HL-60 (cell line): ENCODE measurements at regions not wholly inside any gene's neighbourhood (a gene's known extent, or its start where the extent isn't known, plus 50 kb on each side); places are given as distances from the start of the nearest gene placed in this dataset.

Source experiments
- DNase-seq, 2 experiments: peaks; one replicate each; pipeline ENCODE4 v3.0.0-alpha.2; 2010 to 2020; ENCODE audit warnings: low read depth in 1 of 2, low spot score in 1 of 2
- H3K27ac ChIP-seq: fragments of 250-450 bp; sonication (Bioruptor Pico); replicated peaks from 2 replicates; pipeline ENCODE4 v1.5.1; 2020; ENCODE audit warnings: mild to moderate bottlenecking, moderate library complexity
- H3K27me3 ChIP-seq: fragments of 250-450 bp; sonication (Bioruptor Pico); 2 replicates; pipeline ENCODE4 v1.5.1; 2021; ENCODE audit warnings: mild to moderate bottlenecking, moderate library complexity; ENCODE audit not compliant: insufficient read depth, poor library complexity, severe bottlenecking
- H3K4me3 ChIP-seq: replicated peaks from 2 replicates; pipeline ENCODE4 v1.5.1; 2011; ENCODE audit warnings: mild to moderate bottlenecking, control low read depth, low read length; ENCODE audit not compliant: insufficient read depth
- GABPA ChIP-seq: IDR thresholded peaks from 2 replicates; pipeline ENCODE4 v1.6.1; 2012; ENCODE audit warnings: low read depth
- POLR2AphosphoS5 ChIP-seq: IDR thresholded peaks from 2 replicates; pipeline ENCODE4 v1.6.1; 2012; ENCODE audit warnings: low read depth
- REST ChIP-seq: IDR thresholded peaks from 2 replicates; pipeline ENCODE4 v1.6.1; 2012; ENCODE audit warnings: low read depth; ENCODE audit not compliant: insufficient replicate concordance
- SPI1 ChIP-seq: IDR thresholded peaks from 2 replicates; pipeline ENCODE4 v1.6.1; 2012; ENCODE audit warnings: low read depth, mild to moderate bottlenecking, borderline replicate concordance
- TF ChIP-seq, protein P1 (sequence below): IDR thresholded peaks from one replicate; pipeline ENCODE4 v1.5.1; 2011; ENCODE audit warnings: low read length, control low read depth, inconsistent platforms; ENCODE audit not compliant: insufficient read depth

DNA sequence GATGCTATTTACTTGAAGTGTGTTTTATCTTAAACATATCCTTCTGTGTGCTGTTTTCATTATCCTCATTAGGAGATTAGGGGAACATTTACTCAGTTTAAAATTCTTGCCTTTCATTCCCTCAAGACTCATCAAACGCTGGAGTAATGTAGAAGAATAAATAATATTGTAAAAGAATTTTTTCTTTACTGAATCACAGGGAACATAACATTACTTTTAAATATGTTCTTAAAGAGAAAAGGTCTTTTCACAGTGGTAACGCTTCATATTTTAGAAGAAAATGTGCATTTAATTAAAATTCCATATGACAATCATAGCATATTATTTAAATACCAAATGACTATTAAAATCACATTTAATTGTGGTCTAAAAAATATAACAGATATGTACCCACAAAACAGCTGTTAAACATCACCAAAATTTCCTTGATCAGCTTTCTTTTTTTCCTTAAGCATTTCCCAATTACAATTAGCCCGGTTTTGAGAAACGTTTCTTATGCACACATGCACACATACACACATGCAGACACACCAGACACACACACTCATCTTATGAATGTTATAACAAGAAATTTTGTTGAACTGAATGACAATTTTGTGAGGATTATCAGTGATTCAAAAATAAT is 102.0 kb upstream of the GLI3 start:
- H3K4me3 ChIP-seq: no peak overlapping the region
- DNase-seq: no peak

DNA sequence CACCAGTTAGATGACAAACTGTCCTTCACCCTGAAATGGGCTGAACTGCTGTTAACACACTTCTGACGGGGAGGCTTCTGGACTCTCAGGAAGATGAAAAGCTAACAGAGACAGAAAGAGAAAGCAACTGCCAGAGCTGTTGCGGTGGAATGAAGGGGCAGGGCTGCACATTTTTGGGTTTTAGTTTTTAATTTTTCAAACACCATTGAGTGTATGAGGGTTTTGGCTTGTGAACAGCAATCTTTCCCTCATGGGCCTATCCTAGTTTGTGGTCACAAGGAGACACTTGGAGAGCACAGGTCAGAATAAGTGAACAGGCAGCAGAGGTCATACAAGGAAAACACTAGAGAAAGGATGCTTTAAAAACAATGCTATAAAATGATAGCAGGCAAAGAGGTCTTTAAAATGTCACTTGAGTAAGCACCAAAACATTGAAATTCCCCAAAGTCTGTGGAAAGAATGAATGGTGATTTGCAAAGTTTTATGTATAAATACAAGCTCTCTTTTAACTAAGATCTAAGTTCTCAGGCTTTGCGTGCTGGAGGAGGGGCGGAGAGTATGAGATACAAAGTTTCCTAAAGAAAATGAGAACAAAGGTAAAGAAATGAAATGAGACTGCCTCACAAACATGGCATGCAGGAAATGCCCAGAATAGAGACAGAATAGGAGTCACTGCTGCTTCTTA is 101.4 kb upstream of the GLI3 start:
- no peak overlapping the region for H3K27ac ChIP-seq
- no peak overlapping the region for H3K4me3 ChIP-seq
- TF ChIP-seq, protein P1, sequence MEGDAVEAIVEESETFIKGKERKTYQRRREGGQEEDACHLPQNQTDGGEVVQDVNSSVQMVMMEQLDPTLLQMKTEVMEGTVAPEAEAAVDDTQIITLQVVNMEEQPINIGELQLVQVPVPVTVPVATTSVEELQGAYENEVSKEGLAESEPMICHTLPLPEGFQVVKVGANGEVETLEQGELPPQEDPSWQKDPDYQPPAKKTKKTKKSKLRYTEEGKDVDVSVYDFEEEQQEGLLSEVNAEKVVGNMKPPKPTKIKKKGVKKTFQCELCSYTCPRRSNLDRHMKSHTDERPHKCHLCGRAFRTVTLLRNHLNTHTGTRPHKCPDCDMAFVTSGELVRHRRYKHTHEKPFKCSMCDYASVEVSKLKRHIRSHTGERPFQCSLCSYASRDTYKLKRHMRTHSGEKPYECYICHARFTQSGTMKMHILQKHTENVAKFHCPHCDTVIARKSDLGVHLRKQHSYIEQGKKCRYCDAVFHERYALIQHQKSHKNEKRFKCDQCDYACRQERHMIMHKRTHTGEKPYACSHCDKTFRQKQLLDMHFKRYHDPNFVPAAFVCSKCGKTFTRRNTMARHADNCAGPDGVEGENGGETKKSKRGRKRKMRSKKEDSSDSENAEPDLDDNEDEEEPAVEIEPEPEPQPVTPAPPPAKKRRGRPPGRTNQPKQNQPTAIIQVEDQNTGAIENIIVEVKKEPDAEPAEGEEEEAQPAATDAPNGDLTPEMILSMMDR: no peak
- TF ChIP-seq GABPA: no peak
- DNase-seq: no peak
- H3K27me3 ChIP-seq: peaks cover 3% of the 10 kb centered on the region

More for the DNA sequence above, 102.0 kb upstream of the GLI3 start:
- TF ChIP-seq, protein P1: no peak
- TF ChIP-seq POLR2AphosphoS5 (no peak), SPI1 (no peak), REST (no peak), GABPA (no peak)
- Histone ChIP-seq H3K27ac (no peak overlapping the region), H3K27me3 (peaks cover 3% of the 10 kb centered on the region)

- no peak for DNase-seq
- peaks cover 3% of the 10 kb centered on the region for H3K27me3 ChIP-seq
- no peak for TF ChIP-seq SPI1
- TF ChIP-seq, protein P1: no peak
- TF ChIP-seq GABPA: no peak
- no peak for TF ChIP-seq REST
- no peak overlapping the region for H3K4me3 ChIP-seq
- no peak overlapping the region for H3K27ac ChIP-seq
Observed at GRCh38 chr7:42337225-42337905, 100.4 kb upstream of the GLI3 start.
